ENCODE measurements at regions not wholly inside any gene's neighbourhood (a gene's known extent, or its start where the extent isn't known, plus 50 kb on each side); places are given as distances from the start of the nearest gene placed in this dataset.

GRCh38 chr2:43012966-43013365, 213.4 kb downstream of the ZFP36L2 start:
- peaks cover under 1% of the 10 kb centered on the region for H3K4me1 ChIP-seq (ENCODE audit: insufficient read depth, low read length)
- no peaks in the 10 kb centered on the region for H4K20me1 ChIP-seq (ENCODE audit: insufficient read depth, low read length)
- no peaks in the 10 kb centered on the region for H3K79me2 ChIP-seq (ENCODE audit: insufficient read depth, low read length)
- no peaks in the 10 kb centered on the region for H3K9me3 ChIP-seq (ENCODE audit: low read depth, low read length)
- H3K36me3 ChIP-seq (ENCODE audit: insufficient read depth, low read length) = no peaks in the 10 kb centered on the region
- TF ChIP-seq CTCF (IDR thresholded peaks at IDR 0.05; ENCODE audit: extremely low read depth, low read depth, low read length) = no peak
- DNase-seq (ENCODE audit: insufficient read length, low spot score, missing footprints) = no peak
- H2AFZ ChIP-seq (ENCODE audit: low read length) = no peak overlapping the region
- no peak overlapping the region for H3K4me3 ChIP-seq (ENCODE audit: insufficient read depth, low read length)
- no peak overlapping the region for H3K27ac ChIP-seq (ENCODE audit: low read depth, low read length)
- H3K4me2 ChIP-seq (ENCODE audit: insufficient read depth, low read length) = no peak overlapping the region
- no peaks in the 10 kb centered on the region for H3K27me3 ChIP-seq (ENCODE audit: insufficient read depth, low read length)

- no peak for DNase-seq (ENCODE audit: insufficient read length, low spot score, missing footprints)
- no peaks in the 10 kb centered on the region for H3K36me3 ChIP-seq (ENCODE audit: insufficient read depth, low read length)
- no peak overlapping the region for H3K27ac ChIP-seq (ENCODE audit: low read depth, low read length)
- no peaks in the 10 kb centered on the region for H4K20me1 ChIP-seq (ENCODE audit: insufficient read depth, low read length)
- no peak for TF ChIP-seq CTCF (IDR thresholded peaks at IDR 0.05; ENCODE audit: extremely low read depth, low read depth, low read length)
- H3K27me3 ChIP-seq (ENCODE audit: insufficient read depth, low read length) = no peaks in the 10 kb centered on the region
- no peaks in the 10 kb centered on the region for H3K9me3 ChIP-seq (ENCODE audit: low read depth, low read length)
- H3K79me2 ChIP-seq (ENCODE audit: insufficient read depth, low read length) = no peaks in the 10 kb centered on the region
- no peak overlapping the region for H3K4me2 ChIP-seq (ENCODE audit: insufficient read depth, low read length)
- H2AFZ ChIP-seq (ENCODE audit: low read length) = no peak overlapping the region
- H3K4me1 ChIP-seq (ENCODE audit: insufficient read depth, low read length) = no peaks in the 10 kb centered on the region
- no peak overlapping the region for H3K4me3 ChIP-seq (ENCODE audit: insufficient read depth, low read length)
These were observed 215.3 kb downstream of the ZFP36L2 start for GRCh38 chr2:43011158-43011491.

DNA sequence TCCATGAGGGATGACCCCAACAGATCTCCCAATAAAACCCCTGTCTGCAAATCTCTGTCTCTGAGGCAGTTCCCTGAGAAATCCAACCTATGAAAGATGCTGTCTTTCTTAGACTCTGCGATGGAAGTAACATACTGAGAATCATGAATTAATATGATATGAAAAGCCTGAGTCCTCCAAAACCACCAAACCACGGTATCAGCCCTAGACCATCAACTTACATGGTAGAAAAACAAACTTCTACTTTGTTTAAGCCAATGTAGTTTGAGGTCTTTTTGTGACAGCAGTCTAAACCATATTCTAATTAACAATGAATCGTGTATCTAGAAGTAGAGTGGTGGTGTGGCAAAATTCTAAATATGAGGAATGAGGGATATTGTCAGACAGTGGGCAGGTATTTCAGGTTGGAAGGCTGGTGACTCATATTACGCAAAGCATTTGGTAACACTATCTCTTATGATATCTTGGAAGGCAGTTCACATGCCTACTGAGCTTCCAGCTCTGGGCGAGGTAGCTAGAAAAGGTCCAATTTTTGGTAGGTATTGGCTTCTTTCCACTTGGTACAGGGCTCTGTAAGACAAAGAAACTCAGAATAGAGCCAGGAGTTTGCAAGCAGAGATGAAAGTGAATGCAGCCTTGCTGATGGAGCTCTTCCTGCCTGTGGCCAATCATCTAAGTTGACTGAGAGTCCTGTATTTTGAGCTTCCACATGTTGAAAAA, 215.8 kb downstream of the ZFP36L2 start:
- Histone ChIP-seq H3K79me2 (ENCODE audit: insufficient read depth, low read length) (no peaks in the 10 kb centered on the region), H3K27me3 (ENCODE audit: insufficient read depth, low read length) (no peaks in the 10 kb centered on the region), H3K4me2 (ENCODE audit: insufficient read depth, low read length) (no peak overlapping the region), H3K4me3 (ENCODE audit: insufficient read depth, low read length) (no peak overlapping the region), H3K9me3 (ENCODE audit: low read depth, low read length) (no peaks in the 10 kb centered on the region), H2AFZ (ENCODE audit: low read length) (no peak overlapping the region), H3K27ac (ENCODE audit: low read depth, low read length) (no peak overlapping the region), H3K36me3 (ENCODE audit: insufficient read depth, low read length) (no peaks in the 10 kb centered on the region), H3K4me1 (ENCODE audit: insufficient read depth, low read length) (no peaks in the 10 kb centered on the region), H4K20me1 (ENCODE audit: insufficient read depth, low read length) (no peaks in the 10 kb centered on the region)
- TF ChIP-seq CTCF (IDR thresholded peaks at IDR 0.05; ENCODE audit: extremely low read depth, low read depth, low read length) = no peak
- DNase-seq (ENCODE audit: insufficient read length, low spot score, missing footprints) = peak; percentile 21

- no peak overlapping the region for H2AFZ ChIP-seq (ENCODE audit: low read length)
- H3K27me3 ChIP-seq (ENCODE audit: insufficient read depth, low read length) = no peaks in the 10 kb centered on the region
- H3K27ac ChIP-seq (ENCODE audit: low read depth, low read length) = no peak overlapping the region
- H3K9me3 ChIP-seq (ENCODE audit: low read depth, low read length) = no peaks in the 10 kb centered on the region
- H3K4me2 ChIP-seq (ENCODE audit: insufficient read depth, low read length) = no peak overlapping the region
- no peaks in the 10 kb centered on the region for H3K4me1 ChIP-seq (ENCODE audit: insufficient read depth, low read length)
- no peaks in the 10 kb centered on the region for H4K20me1 ChIP-seq (ENCODE audit: insufficient read depth, low read length)
- no peaks in the 10 kb centered on the region for H3K79me2 ChIP-seq (ENCODE audit: insufficient read depth, low read length)
- TF ChIP-seq CTCF (IDR thresholded peaks at IDR 0.05; ENCODE audit: extremely low read depth, low read depth, low read length) = no peak
- H3K4me3 ChIP-seq (ENCODE audit: insufficient read depth, low read length) = no peak overlapping the region
- no peak for DNase-seq (ENCODE audit: insufficient read length, low spot score, missing footprints)
- no peaks in the 10 kb centered on the region for H3K36me3 ChIP-seq (ENCODE audit: insufficient read depth, low read length)
These were observed 217.0 kb downstream of the ZFP36L2 start for GRCh38 chr2:43009448-43009847.

Data from osteoblast (primary cell).